Retinal pigment epithelial cell (primary cell): ENCODE measurements at regions not wholly inside any gene's neighbourhood (a gene's known extent, or its start where the extent isn't known, plus 50 kb on each side); places are given as distances from the start of the nearest gene placed in this dataset.

ENCODE experiments used
- DNase-seq: peaks from one replicate; pipeline ENCODE4 v3.0.0-alpha.2; 2010; ENCODE audit warnings: low read depth
- H3K4me3 ChIP-seq: 2 replicates; pipeline ENCODE4 v1.5.1; 2011; ENCODE audit warnings: mild to moderate bottlenecking, low read length, control low read depth, moderate library complexity
- TF ChIP-seq, protein P1 (sequence below): conservative IDR thresholded peaks from 2 replicates; pipeline ENCODE4 v1.5.1; 2011; ENCODE audit warnings: low read depth, low read length, control low read depth, inconsistent platforms

DNA sequence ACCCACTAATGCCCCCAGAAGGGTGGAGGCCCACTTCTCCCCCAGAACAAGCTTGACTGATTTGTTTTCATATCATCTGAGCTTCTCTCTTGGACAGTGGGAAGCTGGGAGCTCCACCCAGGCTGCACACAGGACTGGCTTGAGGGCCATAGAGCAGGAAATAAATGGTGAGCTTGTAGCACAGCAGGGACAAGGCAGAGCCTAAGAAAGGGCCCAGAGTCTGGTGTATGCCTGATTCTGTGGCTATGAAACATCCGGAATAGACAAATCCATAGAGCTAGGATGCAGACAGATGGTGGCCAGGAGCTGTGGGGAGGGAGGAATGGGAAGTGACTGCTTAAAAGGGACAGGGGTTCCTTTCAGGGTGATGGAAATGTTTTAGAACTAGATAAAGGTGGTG lies 79.0 kb downstream of the ARL6IP4 start:
- no peak overlapping the region for H3K4me3 ChIP-seq
- no peak for DNase-seq
- TF ChIP-seq, protein P1, sequence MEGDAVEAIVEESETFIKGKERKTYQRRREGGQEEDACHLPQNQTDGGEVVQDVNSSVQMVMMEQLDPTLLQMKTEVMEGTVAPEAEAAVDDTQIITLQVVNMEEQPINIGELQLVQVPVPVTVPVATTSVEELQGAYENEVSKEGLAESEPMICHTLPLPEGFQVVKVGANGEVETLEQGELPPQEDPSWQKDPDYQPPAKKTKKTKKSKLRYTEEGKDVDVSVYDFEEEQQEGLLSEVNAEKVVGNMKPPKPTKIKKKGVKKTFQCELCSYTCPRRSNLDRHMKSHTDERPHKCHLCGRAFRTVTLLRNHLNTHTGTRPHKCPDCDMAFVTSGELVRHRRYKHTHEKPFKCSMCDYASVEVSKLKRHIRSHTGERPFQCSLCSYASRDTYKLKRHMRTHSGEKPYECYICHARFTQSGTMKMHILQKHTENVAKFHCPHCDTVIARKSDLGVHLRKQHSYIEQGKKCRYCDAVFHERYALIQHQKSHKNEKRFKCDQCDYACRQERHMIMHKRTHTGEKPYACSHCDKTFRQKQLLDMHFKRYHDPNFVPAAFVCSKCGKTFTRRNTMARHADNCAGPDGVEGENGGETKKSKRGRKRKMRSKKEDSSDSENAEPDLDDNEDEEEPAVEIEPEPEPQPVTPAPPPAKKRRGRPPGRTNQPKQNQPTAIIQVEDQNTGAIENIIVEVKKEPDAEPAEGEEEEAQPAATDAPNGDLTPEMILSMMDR = no peak

DNA sequence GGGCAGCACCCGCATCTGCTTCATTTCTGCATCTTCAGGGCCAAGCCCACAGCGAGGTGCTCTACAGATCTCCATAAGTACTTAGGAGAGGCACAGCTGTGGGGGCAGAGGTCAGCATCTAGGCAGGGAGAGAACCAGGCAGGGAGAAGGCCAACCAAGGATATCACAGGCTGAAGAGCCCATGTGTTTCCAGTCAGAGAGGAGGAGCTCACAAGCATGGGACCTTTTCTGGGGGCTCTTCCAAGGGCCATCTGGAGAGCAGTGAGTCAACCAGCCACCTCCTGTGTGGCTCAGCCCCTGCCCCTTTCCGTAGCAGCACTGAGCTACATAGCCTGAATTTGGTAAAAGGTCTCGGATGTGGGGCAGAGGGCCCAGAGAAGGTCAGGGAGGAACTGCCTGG lies 78.5 kb downstream of the ARL6IP4 start:
- DNase-seq = no peak
- TF ChIP-seq, protein P1 = no peak
- no peak overlapping the region for H3K4me3 ChIP-seq

DNA sequence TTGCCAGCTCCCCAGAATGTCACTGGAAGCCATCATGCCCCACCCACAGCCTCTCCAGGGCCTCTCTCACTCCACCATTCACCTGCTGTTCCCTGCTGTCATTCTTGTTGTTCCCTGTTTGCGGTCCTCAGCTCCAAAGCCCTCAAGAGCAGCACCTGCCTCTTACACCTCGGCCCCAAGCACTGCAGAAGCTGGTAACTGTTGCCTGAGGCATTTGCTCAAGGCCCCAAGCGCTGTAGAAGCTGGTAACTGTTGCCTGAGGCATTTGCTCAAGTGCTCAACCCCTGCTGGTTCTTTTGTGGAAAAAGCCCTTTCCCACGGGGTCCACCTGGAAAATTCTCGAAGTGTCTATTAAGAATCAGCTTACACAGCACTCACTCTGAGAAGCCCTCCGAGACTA lies 78.0 kb downstream of the ARL6IP4 start:
- DNase-seq = no peak
- H3K4me3 ChIP-seq = no peak overlapping the region
- TF ChIP-seq, protein P1 = no peak

DNA sequence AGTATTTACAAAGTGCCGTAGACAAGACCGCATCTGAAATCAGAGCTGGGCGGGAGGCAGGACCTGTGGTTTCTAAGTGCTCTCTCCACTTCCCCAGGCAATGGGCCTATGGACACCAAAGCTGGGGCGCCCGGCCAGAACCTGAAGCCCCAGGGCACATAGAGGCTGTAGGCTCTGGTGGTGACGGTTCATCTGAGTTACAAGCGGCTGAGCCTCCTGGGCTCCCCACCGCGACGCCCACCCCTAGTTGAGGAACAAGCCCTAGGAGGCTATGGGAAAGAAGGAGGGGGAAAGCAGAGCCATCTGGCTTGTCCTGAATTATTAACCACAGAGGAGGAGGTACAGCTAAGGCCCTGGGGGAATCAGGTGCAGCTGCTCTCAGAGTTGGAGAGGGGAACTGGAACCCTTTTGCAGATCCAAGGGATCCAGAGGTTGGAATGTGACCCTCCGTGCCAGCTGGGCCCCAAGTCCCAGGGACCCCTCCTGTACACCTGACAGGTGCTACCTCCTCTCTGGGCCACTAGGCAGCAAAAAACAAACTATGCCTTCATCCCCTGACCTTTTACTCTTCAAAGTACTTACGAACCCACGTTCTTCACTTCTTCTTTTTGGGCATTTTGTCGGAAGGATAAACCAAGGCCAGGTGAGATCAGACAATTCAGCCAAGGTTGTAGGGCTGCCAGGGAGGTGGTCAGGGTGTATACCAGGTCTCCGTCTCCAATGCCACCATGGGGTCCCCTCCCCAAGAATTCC lies 77.2 kb downstream of the ARL6IP4 start:
- H3K4me3 ChIP-seq = no peak overlapping the region
- TF ChIP-seq, protein P1 = no peak
- DNase-seq = no peak

DNA sequence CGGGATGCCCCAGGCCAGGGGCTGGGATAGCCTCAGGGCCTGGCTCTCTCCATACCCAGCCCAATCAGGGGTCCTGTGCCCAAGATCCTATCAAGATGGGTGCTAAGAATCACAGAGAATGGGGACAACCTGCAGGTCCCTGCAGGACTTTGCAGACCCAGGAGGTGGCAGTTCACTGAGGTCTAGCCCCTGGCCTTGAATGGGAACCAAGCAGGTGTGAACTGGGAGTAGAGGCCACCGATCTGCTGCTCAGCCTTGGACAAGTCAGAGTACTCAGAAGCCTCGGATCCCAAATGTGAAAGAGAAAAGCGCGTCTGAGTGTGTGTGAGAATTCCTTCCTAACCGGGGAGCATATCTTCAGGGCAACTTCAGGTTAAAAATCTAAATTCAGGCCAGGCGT lies 76.2 kb downstream of the ARL6IP4 start:
- TF ChIP-seq, protein P1 = no peak
- no peak overlapping the region for H3K4me3 ChIP-seq
- DNase-seq = no peak

DNA sequence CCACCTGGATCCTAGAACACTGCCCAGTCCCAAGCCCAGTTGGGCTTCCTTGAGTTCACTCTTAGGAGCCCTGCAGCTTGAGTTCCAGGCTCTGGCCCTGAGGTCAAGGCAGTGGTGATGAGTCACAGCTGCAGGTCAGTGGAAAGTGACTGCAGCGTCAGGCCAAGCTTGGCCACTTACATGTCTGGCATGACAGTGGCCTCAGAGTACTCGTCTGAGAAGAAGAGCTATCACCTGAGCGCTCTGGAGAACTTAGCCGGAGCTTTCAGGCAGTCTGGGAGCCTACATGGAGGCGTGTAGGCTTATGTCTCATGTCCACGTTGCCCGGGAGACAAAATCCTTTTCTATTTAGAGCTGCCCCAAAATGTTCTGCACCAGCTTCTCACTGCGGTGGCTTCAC lies 75.6 kb downstream of the ARL6IP4 start:
- no peak for DNase-seq
- TF ChIP-seq, protein P1 = no peak
- no peak overlapping the region for H3K4me3 ChIP-seq

DNA sequence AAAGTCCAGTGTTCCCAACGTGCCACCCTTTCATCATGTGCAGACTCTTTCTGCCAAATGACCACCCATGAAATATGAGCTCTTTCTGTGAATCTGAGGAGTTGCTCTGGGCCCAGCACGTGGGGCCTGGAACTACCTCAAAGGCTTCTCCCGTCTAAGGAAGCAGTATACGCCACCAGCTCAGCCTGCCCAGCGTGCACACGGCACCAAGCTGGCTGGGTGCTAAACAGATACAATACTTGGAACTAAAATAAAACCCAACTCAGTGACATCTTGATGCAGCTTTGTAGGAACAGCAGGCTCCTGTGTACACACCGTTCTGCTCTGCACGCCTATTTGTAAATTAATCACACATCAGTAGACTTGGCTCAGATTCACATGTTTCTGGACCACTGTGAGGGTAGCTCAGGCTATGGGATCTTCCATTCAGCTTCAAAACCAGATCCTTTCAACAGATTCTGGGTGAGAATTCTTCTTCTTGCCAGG lies 74.8 kb downstream of the ARL6IP4 start:
- no peak overlapping the region for H3K4me3 ChIP-seq
- TF ChIP-seq, protein P1 = no peak
- DNase-seq = no peak
